Muscle layer of colon (tissue), 2 donors: ENCODE measurements at regions not wholly inside any gene's neighbourhood (a gene's known extent, or its start where the extent isn't known, plus 50 kb on each side); places are given as distances from the start of the nearest gene placed in this dataset.
"Not testable (repeated sequence)": the region's sequence is repeated elsewhere in the genome, so short reads cannot be mapped to it uniquely, and the experiment has no call there.

Experiments used
- H3K27ac ChIP-seq: one replicate; pipeline ENCODE4 v1.7.0; 2013; ENCODE audit warnings: low read depth, mild to moderate bottlenecking, low read length, moderate library complexity
- H3K27me3 ChIP-seq, 2 donors: one replicate each; pipeline ENCODE4 v1.7.0; 2013; ENCODE audit warnings: low read length in 2 of 2, mild to moderate bottlenecking in 2 of 2; ENCODE audit not compliant: insufficient read depth in 2 of 2, control insufficient read depth in 1 of 2
- H3K36me3 ChIP-seq: one replicate; pipeline ENCODE4 v1.7.0; 2013; ENCODE audit warnings: mild to moderate bottlenecking, low read length; ENCODE audit not compliant: insufficient read depth
- H3K4me1 ChIP-seq: one replicate; pipeline ENCODE4 v1.7.0; 2013; ENCODE audit warnings: mild to moderate bottlenecking, low read length; ENCODE audit not compliant: insufficient read depth
- H3K4me3 ChIP-seq, 2 donors: one replicate each; pipeline ENCODE4 v1.7.0; 2013; ENCODE audit warnings: low read length in 2 of 2, low read depth in 1 of 2, mild to moderate bottlenecking in 1 of 2, moderate library complexity in 1 of 2
- H3K9ac ChIP-seq: one replicate; pipeline ENCODE4 v1.7.0; 2013; ENCODE audit warnings: low read length
- H3K9me3 ChIP-seq: one replicate; pipeline ENCODE4 v1.7.0; 2013; ENCODE audit warnings: mild to moderate bottlenecking, low read length
- donor health status: abdominal sarcoma.
- donor health status: Adenocarcinoma of cecum.

DNA sequence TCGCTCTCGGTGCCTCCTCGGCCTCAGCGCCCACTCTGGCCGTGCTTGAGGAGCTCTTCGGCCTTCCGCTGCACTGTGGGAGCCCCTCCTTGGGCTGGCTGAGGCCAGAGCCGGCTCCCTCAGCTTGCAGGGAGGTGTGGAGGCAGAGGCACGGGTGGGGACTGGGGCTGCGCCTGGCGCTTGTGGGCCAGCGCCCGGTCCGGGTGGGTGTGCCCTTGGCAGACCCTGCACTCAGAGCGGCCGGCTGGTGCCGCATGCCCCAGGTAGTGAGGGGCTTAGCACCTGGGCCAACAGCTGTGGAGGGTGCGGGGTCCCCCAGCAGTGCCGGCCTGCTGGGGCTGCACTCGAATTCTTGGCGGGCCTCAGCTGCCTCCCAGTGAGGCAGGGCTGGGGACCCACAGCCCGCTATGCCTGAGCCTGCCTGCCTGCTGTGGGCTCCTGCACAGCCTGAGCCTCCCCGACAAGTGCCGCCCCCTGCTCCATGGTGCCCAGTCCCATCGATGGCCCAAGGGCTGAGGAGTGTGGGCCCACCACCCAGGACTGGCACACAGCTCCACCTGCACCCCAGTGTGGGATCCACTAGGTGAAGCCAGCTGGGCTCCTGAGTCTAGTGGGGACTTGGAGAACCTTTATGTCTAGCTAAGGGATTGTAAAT, 2085.2 kb upstream of the ACO1 start:
- Histone ChIP-seq H3K9me3 (no peaks in the 10 kb centered on the region), H3K27me3 (no peaks in the 10 kb centered on the region), H3K9ac (no peak overlapping the region), H3K36me3 (no peaks in the 10 kb centered on the region), H3K4me3 (no peak overlapping the region), H3K27ac (no peak overlapping the region), H3K4me1 (no peaks in the 10 kb centered on the region)

- H3K4me3 ChIP-seq, result no peak overlapping the region
- H3K4me1 ChIP-seq, result no peaks in the 10 kb centered on the region
- no peak overlapping the region for H3K27ac ChIP-seq
- no peaks in the 10 kb centered on the region for H3K36me3 ChIP-seq
- no peak overlapping the region for H3K9ac ChIP-seq
- no peaks in the 10 kb centered on the region for H3K27me3 ChIP-seq
- no peaks in the 10 kb centered on the region for H3K9me3 ChIP-seq
Measured at GRCh38 chr9:30301271-30301963, 2083.0 kb upstream of the ACO1 start.

DNA sequence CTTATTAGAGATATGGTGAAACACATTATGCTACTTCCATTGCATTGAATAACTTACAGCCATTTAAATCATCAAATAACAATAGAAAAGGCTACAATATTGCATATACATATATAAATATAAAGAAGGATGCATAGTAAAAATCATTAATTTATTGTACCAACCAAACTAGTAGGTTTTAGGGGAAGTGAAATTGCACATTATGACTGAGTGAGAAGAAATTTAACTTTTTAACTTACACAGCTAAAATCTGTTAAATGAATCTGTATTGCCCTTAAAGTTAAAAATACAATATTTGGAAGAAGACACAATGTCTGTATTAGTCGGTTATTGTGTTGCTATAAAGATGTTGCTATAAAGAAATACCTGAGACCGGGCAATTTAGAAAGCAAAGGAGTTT, 2073.7 kb upstream of the ACO1 start:
- Histone ChIP-seq H3K4me3 (no peak overlapping the region), H3K36me3 (no peaks in the 10 kb centered on the region), H3K27me3 (no peaks in the 10 kb centered on the region), H3K9ac (no peak overlapping the region), H3K27ac (no peak overlapping the region), H3K9me3 (no peaks in the 10 kb centered on the region), H3K4me1 (no peaks in the 10 kb centered on the region)

GRCh38 chr9:30329431-30329830, 2055.0 kb upstream of the ACO1 start:
- H3K36me3 ChIP-seq, result no peaks in the 10 kb centered on the region
- H3K4me1 ChIP-seq, result no peaks in the 10 kb centered on the region
- no peak overlapping the region for H3K27ac ChIP-seq

DNA sequence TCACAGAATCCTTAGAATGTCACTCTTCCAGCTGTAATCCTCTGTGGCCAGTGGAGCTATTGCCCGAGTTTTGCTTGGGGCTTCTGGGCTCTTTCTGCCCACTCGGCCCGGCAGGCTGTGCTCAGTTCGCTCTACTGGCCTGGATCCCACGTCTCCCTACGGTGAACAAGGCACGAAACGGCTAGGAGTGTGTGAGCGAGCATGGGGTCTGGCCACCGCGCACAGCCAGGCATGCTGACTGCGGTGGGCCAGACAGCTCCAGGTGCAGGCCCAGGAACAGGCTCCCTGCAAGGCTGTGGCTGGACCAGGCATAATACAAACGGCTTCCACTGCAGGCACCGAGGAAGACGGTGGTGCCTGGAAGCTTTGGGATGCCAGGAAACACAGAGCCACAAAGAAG, 2035.5 kb upstream of the ACO1 start:
- Histone ChIP-seq H3K36me3 (no peaks in the 10 kb centered on the region), H3K9me3 (no peaks in the 10 kb centered on the region), H3K27me3 (no peaks in the 10 kb centered on the region), H3K4me1 (no peaks in the 10 kb centered on the region), H3K27ac (no peak overlapping the region), H3K9ac (no peak overlapping the region), H3K4me3 (no peak overlapping the region)

More at GRCh38 chr9:30329431-30329830, 2055.0 kb upstream of the ACO1 start:
- Histone ChIP-seq H3K27me3 (no peaks in the 10 kb centered on the region), H3K9me3 (no peaks in the 10 kb centered on the region), H3K9ac (no peak overlapping the region), H3K4me3 (no peak overlapping the region)

GRCh38 chr9:30349526-30350513, 2034.6 kb upstream of the ACO1 start:
- no peaks in the 10 kb centered on the region for H3K9me3 ChIP-seq

DNA sequence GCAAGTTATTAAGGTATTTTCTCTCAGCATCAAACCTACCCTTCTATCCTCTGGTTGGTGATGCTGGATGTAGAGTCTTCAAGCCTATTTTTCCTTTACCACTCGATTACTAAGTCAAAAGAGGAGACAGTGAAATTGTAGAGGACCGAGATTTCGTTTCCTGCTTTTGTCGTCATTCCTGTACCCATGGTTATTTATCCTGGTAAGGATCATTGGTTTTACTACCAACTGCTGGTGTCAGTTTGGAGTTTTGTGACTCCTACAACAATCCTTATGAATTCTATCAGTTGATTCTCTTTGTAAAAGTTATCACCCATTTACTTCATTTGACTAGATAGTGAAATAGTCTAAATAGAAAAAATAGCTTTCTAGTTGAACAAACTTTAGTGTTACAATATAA, 2028.2 kb upstream of the ACO1 start:
- Histone ChIP-seq H3K36me3 (no peaks in the 10 kb centered on the region), H3K27ac (no peak overlapping the region), H3K4me1 (no peaks in the 10 kb centered on the region), H3K4me3 (no peak overlapping the region), H3K9me3 (no peaks in the 10 kb centered on the region), H3K27me3 (no peaks in the 10 kb centered on the region), H3K9ac (no peak overlapping the region)

More at GRCh38 chr9:30349526-30350513, 2034.6 kb upstream of the ACO1 start:
- no peak overlapping the region for H3K27ac ChIP-seq
- H3K4me3 ChIP-seq, result no peak overlapping the region
- H3K27me3 ChIP-seq, result no peaks in the 10 kb centered on the region
- no peak overlapping the region for H3K9ac ChIP-seq
- no peaks in the 10 kb centered on the region for H3K36me3 ChIP-seq
- no peaks in the 10 kb centered on the region for H3K4me1 ChIP-seq

GRCh38 chr9:30362373-30362772, 2022.1 kb upstream of the ACO1 start:
- H3K27ac ChIP-seq, result no peak overlapping the region
- H3K9ac ChIP-seq, result no peak overlapping the region
- no peaks in the 10 kb centered on the region for H3K9me3 ChIP-seq
- H3K4me1 ChIP-seq, result no peaks in the 10 kb centered on the region
- no peaks in the 10 kb centered on the region for H3K27me3 ChIP-seq
- no peaks in the 10 kb centered on the region for H3K36me3 ChIP-seq
- H3K4me3 ChIP-seq, result no peak overlapping the region

DNA sequence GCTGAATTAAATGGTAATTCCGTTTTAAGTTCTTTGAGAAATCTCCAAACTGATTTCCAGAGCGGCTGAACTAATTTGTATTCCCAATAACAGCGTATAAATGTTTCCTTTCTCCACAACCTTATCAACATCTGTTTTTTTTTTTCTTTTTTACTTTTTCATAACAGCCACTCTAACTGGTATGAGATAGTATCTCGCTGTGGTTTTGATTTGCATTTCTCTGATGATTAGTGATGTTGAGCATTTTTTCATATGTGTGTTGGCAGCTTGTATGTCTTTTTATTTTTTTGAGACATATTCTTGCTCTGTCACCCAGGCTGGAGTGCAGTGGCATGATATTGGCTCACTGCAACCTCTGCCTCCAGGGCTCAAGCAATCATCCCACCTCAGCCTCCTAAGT, 2018.3 kb upstream of the ACO1 start:
- H3K9me3 ChIP-seq, H3K9ac ChIP-seq, H3K4me1 ChIP-seq, H3K27me3 ChIP-seq, H3K27ac ChIP-seq, H3K4me3 ChIP-seq, H3K36me3 ChIP-seq: not testable (repeated sequence)

- Histone ChIP-seq H3K9me3 (no peaks in the 10 kb centered on the region), H3K36me3 (no peaks in the 10 kb centered on the region), H3K27me3 (no peaks in the 10 kb centered on the region), H3K4me1 (no peaks in the 10 kb centered on the region), H3K9ac (no peak overlapping the region), H3K4me3 (no peak overlapping the region), H3K27ac (no peak overlapping the region)
Measured at GRCh38 chr9:30382271-30382670, 2002.2 kb upstream of the ACO1 start.

DNA sequence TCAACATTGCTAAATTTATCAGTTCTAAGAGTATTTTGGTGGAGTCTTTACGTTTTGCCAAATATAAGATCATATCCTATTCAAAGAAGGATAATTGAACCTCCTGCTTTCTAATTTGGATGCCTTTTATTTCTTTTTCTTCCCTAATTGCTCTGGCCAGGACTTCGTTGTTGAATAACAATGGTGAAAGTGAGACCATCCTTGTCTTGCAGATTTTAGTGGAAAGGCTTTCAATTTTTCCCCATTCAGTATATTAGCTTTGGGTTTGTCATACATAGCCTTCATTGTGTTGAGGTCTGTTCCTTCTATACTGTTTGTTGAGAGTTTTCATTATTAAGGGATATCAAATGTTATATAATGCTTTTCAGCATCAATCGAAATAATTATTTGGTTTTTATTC, 1974.2 kb upstream of the ACO1 start:
- Histone ChIP-seq H3K4me1 (no peaks in the 10 kb centered on the region), H3K4me3 (no peak overlapping the region), H3K9ac (no peak overlapping the region), H3K36me3 (no peaks in the 10 kb centered on the region), H3K27ac (no peak overlapping the region), H3K27me3 (no peaks in the 10 kb centered on the region), H3K9me3 (no peaks in the 10 kb centered on the region)
